CD4-positive, alpha-beta T cell (primary cell): ENCODE measurements at regions not wholly inside any gene's neighbourhood (a gene's known extent, or its start where the extent isn't known, plus 50 kb on each side); places are given as distances from the start of the nearest gene placed in this dataset.

Experiments used
- ATAC-seq: fragments of 200-7000 bp; cut with Tn5 transposase; one replicate; pipeline ENCODE4 v1.10.0; 2022; ENCODE audit warnings: mild to moderate bottlenecking; ENCODE audit not compliant: poor library complexity
- CTCF ChIA-PET: fragments of 350-600 bp; sonication (Branson Sonifier 250); formaldehyde crosslinking; loops from one replicate; lab custom pipeline; 2021; ENCODE audit warnings: antibody characterized with exemption, inconsistent platforms; lab: Charles Lee
- POLR2A ChIA-PET: fragments of 350-600 bp; sonication (Branson Sonifier 250); formaldehyde crosslinking; loops from one replicate; lab custom pipeline; 2021; ENCODE audit warnings: antibody characterized with exemption, inconsistent platforms; lab: Charles Lee
- DNase-seq, 14 experiments: peaks; one replicate each; pipeline ENCODE4 v3.0.0-alpha.2; 2013 to 2020; ENCODE audit warnings: mixed read lengths in 2 of 14
- H3K27ac ChIP-seq, 2 donors: one replicate each; pipeline versions ENCODE4 v1.5.1 to v1.7.0; 2013; ENCODE audit warnings: low read length in 2 of 2, low read depth in 1 of 2, mild to moderate bottlenecking in 1 of 2
- H3K27me3 ChIP-seq, 2 experiments: 1 replicate in 1 of 2; 2 replicates in 1 of 2; pipeline versions ENCODE4 v1.6.1 to v1.7.0; 2013; ENCODE audit warnings: low read length in 2 of 2, control low read depth in 1 of 2, mild to moderate bottlenecking in 1 of 2, moderate library complexity in 1 of 2; ENCODE audit not compliant: insufficient read depth in 2 of 2, control insufficient read depth in 1 of 2
- H3K36me3 ChIP-seq: one replicate; pipeline ENCODE4 v1.6.1; 2013; ENCODE audit warnings: low read length, control low read depth; ENCODE audit not compliant: insufficient read depth
- H3K4me1 ChIP-seq: one replicate; pipeline ENCODE4 v1.6.1; 2013; ENCODE audit warnings: low read length, control low read depth; ENCODE audit not compliant: insufficient read depth
- H3K4me3 ChIP-seq: one replicate; pipeline ENCODE4 v1.5.1; 2013; ENCODE audit warnings: mild to moderate bottlenecking, low read length, moderate library complexity
- H3K9me3 ChIP-seq, 2 experiments: 1 replicate in 1 of 2; 2 replicates in 1 of 2; pipeline versions ENCODE4 v1.6.1 to v1.7.0; 2013; ENCODE audit warnings: low read length in 2 of 2, mild to moderate bottlenecking in 2 of 2, control low read depth in 1 of 2, moderate library complexity in 1 of 2; ENCODE audit not compliant: control insufficient read depth in 1 of 2, insufficient read depth in 1 of 2
- H3K27ac Mint-ChIP-seq: one replicate; pipeline ENCODE4 v1.8.0; 2020; ENCODE audit warnings: mixed read lengths
- H3K27me3 Mint-ChIP-seq: one replicate; pipeline ENCODE4 v1.8.0; 2021; ENCODE audit warnings: mixed read lengths
- H3K36me3 Mint-ChIP-seq: one replicate; pipeline ENCODE4 v1.8.0; 2021; ENCODE audit warnings: low read depth, mixed read lengths
- H3K4me1 Mint-ChIP-seq: one replicate; pipeline ENCODE4 v1.8.0; 2021; ENCODE audit warnings: low read depth, mixed read lengths
- H3K4me3 Mint-ChIP-seq: one replicate; pipeline ENCODE4 v1.8.0; 2020; ENCODE audit warnings: mild to moderate bottlenecking, mixed read lengths
- H3K9me3 Mint-ChIP-seq: one replicate; pipeline ENCODE4 v1.8.0; 2020; ENCODE audit warnings: mixed read lengths
- intact Hi-C, 2 experiments: fragments of 100-400 bp; cut with DNase I in 1 of 2; cut with micrococcal nuclease in 1 of 2; formaldehyde crosslinking; loops; one replicate each; pipeline versions ENCODE4 v1.15.1 to v1.9.0; 2023 to 2025; cut with DNase I, micrococcal nuclease
- TF ChIP-seq, protein P1 (sequence below): fragments of 200-600 bp; IDR thresholded peaks from one replicate; pipeline ENCODE4 v1.8.0; 2022; ENCODE audit warnings: antibody characterized with exemption, mild to moderate bottlenecking

DNA sequence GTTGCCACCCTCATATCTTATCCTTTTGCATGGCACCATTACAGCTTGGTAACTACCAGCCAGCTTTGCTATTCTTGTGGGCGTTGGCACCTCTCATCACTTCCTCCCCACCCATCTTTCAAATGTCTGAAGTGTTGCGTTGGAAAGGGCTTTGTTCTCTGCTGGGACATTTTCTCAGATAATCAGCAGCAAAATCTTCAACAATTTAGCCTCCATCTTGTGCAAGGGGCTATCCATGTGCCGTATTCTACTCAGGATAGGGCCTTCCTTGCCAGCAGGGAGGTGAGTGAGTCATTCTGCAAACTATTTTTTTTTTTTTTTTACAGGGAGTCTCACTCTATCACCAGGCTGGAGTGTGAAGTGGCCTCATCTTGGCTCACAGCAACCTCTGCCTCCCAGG lies 62.1 kb upstream of the NUDT12 start:
- Mint-ChIP-seq H3K27ac (no peak overlapping the region), H3K9me3 (no peaks in the 10 kb centered on the region), H3K36me3 (no peaks in the 10 kb centered on the region), H3K4me1 (no peaks in the 10 kb centered on the region), H3K27me3 (no peaks in the 10 kb centered on the region), H3K4me3 (no peak overlapping the region)
- Histone ChIP-seq H3K27me3 (no peaks in the 10 kb centered on the region), H3K9me3 (peaks cover 0 to 4% of the 10 kb centered on the region in 2 experiments), H3K36me3 (no peaks in the 10 kb centered on the region), H3K4me3 (no peak overlapping the region), H3K4me1 (no peaks in the 10 kb centered on the region), H3K27ac (no peak overlapping the region)
- CTCF ChIA-PET, result no interaction called here
- POLR2A ChIA-PET, result no interaction called here
- TF ChIP-seq, protein P1, sequence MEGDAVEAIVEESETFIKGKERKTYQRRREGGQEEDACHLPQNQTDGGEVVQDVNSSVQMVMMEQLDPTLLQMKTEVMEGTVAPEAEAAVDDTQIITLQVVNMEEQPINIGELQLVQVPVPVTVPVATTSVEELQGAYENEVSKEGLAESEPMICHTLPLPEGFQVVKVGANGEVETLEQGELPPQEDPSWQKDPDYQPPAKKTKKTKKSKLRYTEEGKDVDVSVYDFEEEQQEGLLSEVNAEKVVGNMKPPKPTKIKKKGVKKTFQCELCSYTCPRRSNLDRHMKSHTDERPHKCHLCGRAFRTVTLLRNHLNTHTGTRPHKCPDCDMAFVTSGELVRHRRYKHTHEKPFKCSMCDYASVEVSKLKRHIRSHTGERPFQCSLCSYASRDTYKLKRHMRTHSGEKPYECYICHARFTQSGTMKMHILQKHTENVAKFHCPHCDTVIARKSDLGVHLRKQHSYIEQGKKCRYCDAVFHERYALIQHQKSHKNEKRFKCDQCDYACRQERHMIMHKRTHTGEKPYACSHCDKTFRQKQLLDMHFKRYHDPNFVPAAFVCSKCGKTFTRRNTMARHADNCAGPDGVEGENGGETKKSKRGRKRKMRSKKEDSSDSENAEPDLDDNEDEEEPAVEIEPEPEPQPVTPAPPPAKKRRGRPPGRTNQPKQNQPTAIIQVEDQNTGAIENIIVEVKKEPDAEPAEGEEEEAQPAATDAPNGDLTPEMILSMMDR, result no peak
- DNase-seq (no peak), ATAC-seq (no peak)
- intact Hi-C loops, result no loop called here

DNA sequence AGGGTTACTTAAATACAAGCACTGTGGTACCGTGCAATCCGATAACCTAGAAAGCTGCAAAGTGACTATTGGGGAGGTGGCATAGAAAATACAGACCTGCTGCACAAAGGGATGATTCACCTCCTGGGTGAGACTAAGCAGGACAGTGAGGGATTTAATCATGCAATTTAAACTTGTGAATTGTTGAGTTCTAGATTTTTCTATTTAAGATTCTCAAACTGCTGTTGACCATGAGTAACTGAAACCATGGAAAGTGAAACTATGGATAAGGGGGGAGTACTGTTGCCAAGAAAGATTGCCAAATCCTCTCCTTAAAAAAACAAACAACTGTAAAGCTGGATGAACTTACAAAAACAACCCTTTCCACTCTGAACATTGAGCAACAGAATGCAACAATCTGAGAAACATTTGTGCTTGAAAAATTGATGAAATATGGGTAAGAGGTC lies 61.5 kb upstream of the NUDT12 start:
- intact Hi-C loops, result no loop called here
- Histone ChIP-seq H3K27ac (no peak overlapping the region), H3K36me3 (no peaks in the 10 kb centered on the region), H3K27me3 (no peaks in the 10 kb centered on the region), H3K4me1 (no peaks in the 10 kb centered on the region), H3K4me3 (no peak overlapping the region), H3K9me3 (peaks cover 0 to 4% of the 10 kb centered on the region in 2 experiments)
- CTCF ChIA-PET, result no interaction called here
- ATAC-seq (no peak), DNase-seq (no peak)
- POLR2A ChIA-PET, result no interaction called here
- Mint-ChIP-seq H3K4me3 (no peak overlapping the region), H3K27me3 (no peaks in the 10 kb centered on the region), H3K27ac (no peak overlapping the region), H3K36me3 (no peaks in the 10 kb centered on the region), H3K4me1 (no peaks in the 10 kb centered on the region), H3K9me3 (no peaks in the 10 kb centered on the region)
- TF ChIP-seq, protein P1, result no peak

DNA sequence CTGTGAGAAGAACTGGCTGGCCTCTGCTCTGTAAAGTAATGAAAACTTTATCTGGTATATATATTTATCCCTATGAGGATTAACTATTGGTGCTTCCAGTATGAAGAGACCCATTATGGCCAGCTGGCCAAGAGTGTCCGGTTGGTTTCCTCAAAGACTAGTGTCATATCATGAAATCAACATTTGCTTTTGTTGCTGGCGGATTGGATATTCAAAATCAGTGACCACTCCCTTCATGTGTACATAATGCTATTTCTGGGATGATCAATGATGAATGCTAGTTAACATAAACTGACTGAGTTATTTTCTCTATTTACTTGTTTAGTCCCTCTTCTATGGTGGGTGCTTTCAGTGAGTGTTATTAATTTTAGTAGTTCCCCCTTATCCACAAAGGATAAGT lies 60.8 kb upstream of the NUDT12 start:
- ChIA-PET POLR2A (no interaction called here), CTCF (no interaction called here)
- no peak for ATAC-seq
- Histone ChIP-seq H3K9me3 (peaks cover 0 to 4% of the 10 kb centered on the region in 2 experiments), H3K27ac (no peak overlapping the region), H3K4me3 (no peak overlapping the region), H3K36me3 (no peaks in the 10 kb centered on the region), H3K27me3 (no peaks in the 10 kb centered on the region), H3K4me1 (no peaks in the 10 kb centered on the region)
- TF ChIP-seq, protein P1, result no peak
- intact Hi-C loops, result no loop called here
- Mint-ChIP-seq H3K9me3 (no peaks in the 10 kb centered on the region), H3K4me3 (no peak overlapping the region), H3K36me3 (no peaks in the 10 kb centered on the region), H3K27ac (no peak overlapping the region), H3K27me3 (no peaks in the 10 kb centered on the region), H3K4me1 (no peaks in the 10 kb centered on the region)
- DNase-seq, result no peak
